HepG2 (cell line): ENCODE measurements at regions not wholly inside any gene's neighbourhood (a gene's known extent, or its start where the extent isn't known, plus 50 kb on each side); places are given as distances from the start of the nearest gene placed in this dataset.

Experiments used
- ATAC-seq: fragments of 200-7000 bp; cut with Tn5 transposase; 3 replicates; pipeline ENCODE4 v1.9.1; 2020; ENCODE audit warnings: mild to moderate bottlenecking, moderate library complexity
- BruUV-seq: library from RNA; stranded (reverse); fragments of 400-500 nt; replicated peaks from 2 replicates; lab custom pipeline; 2021; lab: Mats Ljungman, UMichigan
- CTCF ChIA-PET: fragments of 300-600 bp; formaldehyde crosslinking; extraction: SDS; loops from one replicate; lab custom pipeline; 2021; ENCODE audit warnings: low total read pairs, inconsistent platforms, low intra/inter-chr PET ratio; lab: Yijun Ruan, JAX
- POLR2A ChIA-PET: fragments of 350-600 bp; sonication (Branson Sonifier 250); formaldehyde crosslinking; loops from one replicate; lab custom pipeline; 2020; ENCODE audit warnings: antibody characterized with exemption, inconsistent platforms; lab: Yijun Ruan, JAX
- DNase-seq: peaks from one replicate; pipeline ENCODE4 v3.0.0-alpha.2; 2015; ENCODE audit warnings: low spot score
- FAIRE-seq: peaks from 3 replicates; lab custom pipeline; 2011; peaks lifted over from hg19 to GRCh38; lab: Jason Lieb, UNC
- H2AFZ ChIP-seq: one replicate; pipeline ENCODE4 v1.6.1; 2011; ENCODE audit warnings: low read length, inconsistent platforms
- H3K27ac ChIP-seq: fragments of 300-600 bp; 3 replicates; pipeline ENCODE4 v1.8.0; 2011; ENCODE audit warnings: mixed run types, mild to moderate bottlenecking, mixed read lengths, low read length, inconsistent platforms; ENCODE audit not compliant: insufficient read depth; ENCODE audit errors: extremely low read length
- H3K27me3 ChIP-seq, 2 experiments: fragments of 200-600 bp in 1 of 2; 2 replicates in 1 of 2; 3 replicates in 1 of 2; pipeline versions ENCODE4 v1.6.0 to v1.8.0; 2011; ENCODE audit warnings: low read length in 2 of 2, mild to moderate bottlenecking in 2 of 2, moderate library complexity in 2 of 2, inconsistent platforms in 1 of 2; ENCODE audit not compliant: insufficient read depth in 2 of 2, control insufficient read depth in 1 of 2
- H3K36me3 ChIP-seq, 2 experiments: fragments of 200-600 bp in 1 of 2; replicated peaks in 1 of 2; 2 replicates in 1 of 2; 3 replicates in 1 of 2; pipeline versions ENCODE4 v1.5.1 to v1.8.0; 2011; ENCODE audit warnings: low read length in 2 of 2, inconsistent platforms in 1 of 2; ENCODE audit not compliant: insufficient read depth in 2 of 2, control insufficient read depth in 1 of 2
- H3K4me1 ChIP-seq: 2 replicates; pipeline ENCODE4 v1.5.1; 2012; ENCODE audit warnings: low read length, inconsistent platforms; ENCODE audit not compliant: insufficient read depth
- H3K4me2 ChIP-seq: 2 replicates; pipeline ENCODE4 v1.6.0; 2011; ENCODE audit warnings: low read depth, low read length, inconsistent platforms
- H3K4me3 ChIP-seq, 3 experiments: fragments of 200-600 bp in 1 of 3; sonication (generic), shearing (Covaris generic) in 1 of 3; replicated peaks in 1 of 3; 2 replicates each; pipeline ENCODE4 v1.5.1; 2011 to 2016; ENCODE audit warnings: low read length in 3 of 3, inconsistent platforms in 2 of 3, low read depth in 2 of 3, mild to moderate bottlenecking in 2 of 3, control low read depth in 1 of 3, mixed read lengths in 1 of 3; ENCODE audit not compliant: insufficient read depth in 1 of 3
- H3K79me2 ChIP-seq: one replicate; pipeline ENCODE4 v1.6.1; 2011; ENCODE audit warnings: low read length, inconsistent platforms; ENCODE audit not compliant: insufficient read depth
- H3K9ac ChIP-seq: 2 replicates; pipeline ENCODE4 v1.6.0; 2011; ENCODE audit warnings: mild to moderate bottlenecking, low read depth, low read length, inconsistent platforms; ENCODE audit not compliant: insufficient read depth
- H3K9me3 ChIP-seq: 2 replicates; pipeline ENCODE4 v1.5.1; 2012; ENCODE audit warnings: mild to moderate bottlenecking, low read length
- H4K20me1 ChIP-seq: 2 replicates; pipeline ENCODE4 v1.6.0; 2011; ENCODE audit warnings: inconsistent platforms, mild to moderate bottlenecking, low read length, moderate library complexity; ENCODE audit not compliant: insufficient read depth
- ELF1 ChIP-seq: sonication (generic); formaldehyde crosslinking; IDR thresholded peaks from 2 replicates; pipeline ENCODE4 v1.4.0; 2020; ENCODE audit warnings: missing genetic modification reagents
- ELF3 ChIP-seq: IDR thresholded peaks from 2 replicates; pipeline ENCODE4 v1.6.1; 2016; ENCODE audit warnings: missing genetic modification reagents, missing compliant biosample characterization
- ERF ChIP-seq: IDR thresholded peaks from 2 replicates; pipeline ENCODE4 v1.6.1; 2018; ENCODE audit warnings: missing biosample characterization, missing genetic modification reagents
- HDAC2 ChIP-seq: sonication (generic); formaldehyde crosslinking; IDR thresholded peaks from 2 replicates; pipeline ENCODE4 v1.4.0; 2020; ENCODE audit warnings: missing genetic modification reagents
- RCOR2 ChIP-seq: IDR thresholded peaks from 2 replicates; pipeline ENCODE4 v1.6.1; 2016; ENCODE audit warnings: missing biosample characterization, missing genetic modification reagents
- TEAD2 ChIP-seq: sonication (generic); formaldehyde crosslinking; IDR thresholded peaks from 2 replicates; pipeline ENCODE4 v1.9.0; 2021; ENCODE audit warnings: missing genetic modification reagents
- ZFP1 ChIP-seq: IDR thresholded peaks from 2 replicates; pipeline ENCODE4 v1.6.1; 2016
- ZNF121 ChIP-seq: sonication (generic); formaldehyde crosslinking; IDR thresholded peaks from 2 replicates; pipeline ENCODE4 v1.5.0; 2020; ENCODE audit warnings: mild to moderate bottlenecking, missing genetic modification reagents
- ZNF30 ChIP-seq: sonication (generic); formaldehyde crosslinking; IDR thresholded peaks from 2 replicates; pipeline ENCODE4 v1.5.0; 2020; ENCODE audit warnings: mild to moderate bottlenecking, missing genetic modification reagents
- WGBS: methylation state at CpG from one replicate; pipeline ENCODE4 v1.1.6; 2017; ENCODE audit warnings: low lambda C conversion rate; 5-methylcytosine and 5-hydroxymethylcytosine counted together
- in situ Hi-C: cut with HindIII; loops from 2 replicates; pipeline ENCODE4 v1.10.0; 2017; ENCODE audit warnings: low pct_unique_long_range_greater_than_20kb; ENCODE audit not compliant: extremely low pct_ligation_motif_present
- intact Hi-C: fragments of 100-400 bp; cut with micrococcal nuclease; formaldehyde crosslinking; loops from one replicate; pipeline ENCODE4 v1.10.0; 2022; ENCODE audit not compliant: unreplicated experiment
- TF ChIP-seq, protein P1 (sequence below): sonication (generic); formaldehyde crosslinking; IDR thresholded peaks from one replicate; pipeline ENCODE4 v1.5.1; 2020; ENCODE audit warnings: mild to moderate bottlenecking, missing genetic modification reagents; ENCODE audit errors: not compliant biosample characterization
- TF ChIP-seq, protein P2 (sequence below): sonication (generic); formaldehyde crosslinking; IDR thresholded peaks from 2 replicates; pipeline ENCODE4 v1.5.0; 2020; ENCODE audit warnings: missing genetic modification reagents, mild to moderate bottlenecking, borderline replicate concordance
- TF ChIP-seq, protein P3 (sequence below): sonication (generic); formaldehyde crosslinking; IDR thresholded peaks from 2 replicates; pipeline ENCODE4 v1.9.0; 2022; ENCODE audit warnings: low read depth, missing genetic modification reagents

DNA sequence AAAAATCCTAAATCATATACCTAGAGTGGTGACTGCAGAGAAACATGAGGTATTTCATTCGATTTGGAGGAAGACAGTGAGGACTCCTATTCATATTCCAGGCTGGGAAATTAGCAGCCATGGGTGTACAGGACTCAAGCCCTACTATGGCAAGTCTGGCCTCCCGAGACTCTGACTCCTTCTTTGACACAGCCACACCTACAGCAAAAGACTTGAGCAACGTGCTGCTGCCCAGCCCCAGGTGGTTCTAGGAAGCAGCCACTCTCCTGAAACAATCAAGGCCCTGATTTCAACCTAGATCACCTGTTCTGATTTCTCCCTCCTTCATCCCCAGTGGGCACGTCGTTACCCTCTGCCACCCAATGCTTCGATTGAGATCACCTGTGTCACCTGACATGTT, 84.0 kb upstream of the ATP11B start (continued):
- TF ChIP-seq, protein P1, sequence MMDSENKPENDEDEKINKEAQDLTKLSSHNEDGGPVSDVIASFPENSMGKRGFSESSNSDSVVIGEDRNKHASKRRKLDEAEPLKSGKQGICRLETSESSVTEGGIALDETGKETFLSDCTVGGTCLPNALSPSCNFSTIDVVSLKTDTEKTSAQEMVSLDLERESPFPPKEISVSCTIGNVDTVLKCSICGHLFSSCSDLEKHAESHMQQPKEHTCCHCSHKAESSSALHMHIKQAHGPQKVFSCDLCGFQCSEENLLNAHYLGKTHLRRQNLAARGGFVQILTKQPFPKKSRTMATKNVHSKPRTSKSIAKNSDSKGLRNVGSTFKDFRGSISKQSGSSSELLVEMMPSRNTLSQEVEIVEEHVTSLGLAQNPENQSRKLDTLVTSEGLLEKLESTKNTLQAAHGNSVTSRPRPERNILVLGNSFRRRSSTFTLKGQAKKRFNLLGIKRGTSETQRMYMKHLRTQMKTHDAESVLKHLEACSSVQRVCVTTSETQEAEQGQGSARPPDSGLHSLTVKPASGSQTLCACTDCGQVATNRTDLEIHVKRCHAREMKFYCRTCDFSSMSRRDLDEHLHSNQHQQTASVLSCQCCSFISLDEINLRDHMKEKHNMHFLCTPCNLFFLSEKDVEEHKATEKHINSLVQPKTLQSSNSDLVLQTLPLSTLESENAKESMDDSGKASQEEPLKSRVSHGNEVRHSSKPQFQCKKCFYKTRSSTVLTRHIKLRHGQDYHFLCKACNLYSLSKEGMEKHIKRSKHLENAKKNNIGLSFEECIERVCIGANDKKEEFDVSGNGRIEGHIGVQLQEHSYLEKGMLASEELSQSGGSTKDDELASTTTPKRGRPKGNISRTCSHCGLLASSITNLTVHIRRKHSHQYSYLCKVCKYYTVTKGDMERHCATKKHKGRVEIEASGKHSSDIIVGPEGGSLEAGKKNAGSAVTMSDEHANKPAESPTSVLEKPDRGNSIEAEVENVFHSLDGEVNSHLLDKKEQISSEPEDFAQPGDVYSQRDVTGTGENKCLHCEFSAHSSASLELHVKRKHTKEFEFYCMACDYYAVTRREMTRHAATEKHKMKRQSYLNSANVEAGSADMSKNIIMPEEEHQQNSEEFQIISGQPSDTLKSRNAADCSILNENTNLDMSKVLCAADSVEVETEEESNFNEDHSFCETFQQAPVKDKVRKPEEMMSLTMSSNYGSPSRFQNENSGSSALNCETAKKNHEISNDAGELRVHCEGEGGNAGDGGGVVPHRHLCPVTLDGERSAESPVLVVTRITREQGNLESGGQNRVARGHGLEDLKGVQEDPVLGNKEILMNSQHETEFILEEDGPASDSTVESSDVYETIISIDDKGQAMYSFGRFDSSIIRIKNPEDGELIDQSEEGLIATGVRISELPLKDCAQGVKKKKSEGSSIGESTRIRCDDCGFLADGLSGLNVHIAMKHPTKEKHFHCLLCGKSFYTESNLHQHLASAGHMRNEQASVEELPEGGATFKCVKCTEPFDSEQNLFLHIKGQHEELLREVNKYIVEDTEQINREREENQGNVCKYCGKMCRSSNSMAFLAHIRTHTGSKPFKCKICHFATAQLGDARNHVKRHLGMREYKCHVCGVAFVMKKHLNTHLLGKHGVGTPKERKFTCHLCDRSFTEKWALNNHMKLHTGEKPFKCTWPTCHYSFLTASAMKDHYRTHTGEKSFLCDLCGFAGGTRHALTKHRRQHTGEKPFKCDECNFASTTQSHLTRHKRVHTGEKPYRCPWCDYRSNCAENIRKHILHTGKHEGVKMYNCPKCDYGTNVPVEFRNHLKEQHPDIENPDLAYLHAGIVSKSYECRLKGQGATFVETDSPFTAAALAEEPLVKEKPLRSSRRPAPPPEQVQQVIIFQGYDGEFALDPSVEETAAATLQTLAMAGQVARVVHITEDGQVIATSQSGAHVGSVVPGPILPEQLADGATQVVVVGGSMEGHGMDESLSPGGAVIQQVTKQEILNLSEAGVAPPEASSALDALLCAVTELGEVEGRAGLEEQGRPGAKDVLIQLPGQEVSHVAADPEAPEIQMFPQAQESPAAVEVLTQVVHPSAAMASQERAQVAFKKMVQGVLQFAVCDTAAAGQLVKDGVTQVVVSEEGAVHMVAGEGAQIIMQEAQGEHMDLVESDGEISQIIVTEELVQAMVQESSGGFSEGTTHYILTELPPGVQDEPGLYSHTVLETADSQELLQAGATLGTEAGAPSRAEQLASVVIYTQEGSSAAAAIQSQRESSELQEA: no peak
- TF ChIP-seq, all 625 proteins: peak for 0

DNA sequence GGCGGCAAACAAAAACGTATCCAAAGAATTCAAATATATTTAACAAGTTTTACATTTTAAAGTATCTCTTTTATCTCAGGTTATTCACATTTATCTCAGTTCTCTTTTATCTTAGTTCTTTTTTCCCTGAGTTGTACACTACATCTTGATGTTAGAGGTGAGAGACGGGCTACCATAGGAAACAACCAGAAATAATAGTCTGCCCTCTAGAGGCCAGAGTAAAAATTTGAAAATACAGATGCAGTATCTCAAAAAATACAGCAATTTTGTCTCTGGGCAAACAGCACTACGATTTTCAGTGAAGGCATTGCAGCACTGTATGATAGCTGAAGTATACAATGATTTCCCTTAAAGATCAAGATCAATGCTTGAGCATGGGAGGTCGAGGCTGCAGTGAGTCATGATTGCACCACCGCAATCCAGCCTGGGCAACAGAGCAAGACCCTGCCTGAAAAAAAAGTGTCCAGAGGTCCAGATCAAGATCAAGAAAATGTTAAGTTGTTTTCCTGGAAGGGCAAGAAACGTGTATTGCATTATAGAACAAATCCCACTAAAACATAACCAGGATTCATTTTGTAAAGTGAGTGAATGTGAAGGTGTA, 82.6 kb upstream of the ATP11B start:
- Histone ChIP-seq H3K36me3 (no peaks in the 10 kb centered on the region), H3K9me3 (no peaks in the 10 kb centered on the region), H3K4me2 (peak overlapping the region; percentile 50), H2AFZ (no peak overlapping the region), H3K4me1 (peaks cover 26% of the 10 kb centered on the region), H3K27ac (no peak overlapping the region), H3K4me3 (peak overlapping the region in 1 of 3 experiments; percentile 2; a peak in 1 of 6 replicates), H3K27me3 (no peaks in the 10 kb centered on the region), H4K20me1 (no peaks in the 10 kb centered on the region), H3K9ac (no peak overlapping the region), H3K79me2 (no peaks in the 10 kb centered on the region)
- intact Hi-C loops (loop anchor here (10.0 kb wide), 4 partner anchors 84 to 674 kb away; partner anchors contain the start of gene ATP11B), in situ Hi-C loops (loop anchor here (10.0 kb wide), 1 partner anchor 124 kb away; no protein-coding TSS in a partner anchor)
- DNase-seq: peak; percentile 16
- peak; percentile 21 for FAIRE-seq
- ChIA-PET CTCF (no interaction called here), POLR2A (no interaction called here)
- BruUV-seq: no TSS peak
- 22% methylated on average over 7 of the region's 7 CpGs for WGBS
- ATAC-seq: peak; percentile 69
- no peak for TF ChIP-seq ELF3 (CRISPR knock-in tag)
- TF ChIP-seq ZFP1 (CRISPR knock-in tag): no peak
- TF ChIP-seq ZNF121 (CRISPR knock-in tag): peak; percentile 96
- TF ChIP-seq ELF1 (CRISPR knock-in tag): no peak
- TF ChIP-seq ERF (CRISPR knock-in tag): no peak
- TF ChIP-seq RCOR2 (CRISPR knock-in tag): no peak
- TF ChIP-seq, protein P2, sequence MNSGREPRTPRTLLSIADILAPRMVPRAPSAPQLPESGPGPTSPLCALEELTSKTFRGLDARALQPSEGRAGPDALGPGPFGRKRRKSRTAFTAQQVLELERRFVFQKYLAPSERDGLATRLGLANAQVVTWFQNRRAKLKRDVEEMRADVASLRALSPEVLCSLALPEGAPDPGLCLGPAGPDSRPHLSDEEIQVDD: no peak
- no peak for TF ChIP-seq ZNF30 (CRISPR knock-in tag)
- no peak for TF ChIP-seq HDAC2
- TF ChIP-seq TEAD2 (CRISPR knock-in tag): no peak
- TF ChIP-seq, protein P3, sequence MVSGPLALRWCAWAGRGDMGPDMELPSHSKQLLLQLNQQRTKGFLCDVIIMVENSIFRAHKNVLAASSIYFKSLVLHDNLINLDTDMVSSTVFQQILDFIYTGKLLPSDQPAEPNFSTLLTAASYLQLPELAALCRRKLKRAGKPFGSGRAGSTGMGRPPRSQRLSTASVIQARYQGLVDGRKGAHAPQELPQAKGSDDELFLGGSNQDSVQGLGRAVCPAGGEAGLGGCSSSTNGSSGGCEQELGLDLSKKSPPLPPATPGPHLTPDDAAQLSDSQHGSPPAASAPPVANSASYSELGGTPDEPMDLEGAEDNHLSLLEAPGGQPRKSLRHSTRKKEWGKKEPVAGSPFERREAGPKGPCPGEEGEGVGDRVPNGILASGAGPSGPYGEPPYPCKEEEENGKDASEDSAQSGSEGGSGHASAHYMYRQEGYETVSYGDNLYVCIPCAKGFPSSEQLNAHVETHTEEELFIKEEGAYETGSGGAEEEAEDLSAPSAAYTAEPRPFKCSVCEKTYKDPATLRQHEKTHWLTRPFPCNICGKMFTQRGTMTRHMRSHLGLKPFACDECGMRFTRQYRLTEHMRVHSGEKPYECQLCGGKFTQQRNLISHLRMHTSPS (CRISPR knock-in tag): no peak
